ENCODE measurements at regions not wholly inside any gene's neighbourhood (a gene's known extent, or its start where the extent isn't known, plus 50 kb on each side); places are given as distances from the start of the nearest gene placed in this dataset.
"Not testable (repeated sequence)": the region's sequence is repeated elsewhere in the genome, so short reads cannot be mapped to it uniquely, and the experiment has no call there.

GRCh38 chr2:189348369-189348768, 92.9 kb upstream of the WDR75 start:
- 83% methylated on average over 1 of the region's 1 CpG for WGBS (ENCODE audit: low lambda C conversion rate, missing lambda C conversion rate)
- H3K36me3 ChIP-seq (replicated peaks; ENCODE audit: insufficient read depth, low read depth) = no peaks in the 10 kb centered on the region
- TF ChIP-seq EZH2 (IDR thresholded peaks at IDR 0.05; ENCODE audit: borderline replicate concordance) = no peak
- no peak for TF ChIP-seq EZH2phosphoT487 (IDR thresholded peaks at IDR 0.05; ENCODE audit: low read depth, severe bottlenecking, unreplicated experiment)
- TF ChIP-seq CTCF (IDR thresholded peaks at IDR 0.05; ENCODE audit: poor library complexity) = no peak
- no peak overlapping the region for H3K4me2 ChIP-seq
- no peak overlapping the region for H2AFZ ChIP-seq
- H3K27me3 ChIP-seq = no peaks in the 10 kb centered on the region
- no peaks in the 10 kb centered on the region for H3K79me2 ChIP-seq
- H4K20me1 ChIP-seq (ENCODE audit: insufficient read depth, poor library complexity, severe bottlenecking) = no peaks in the 10 kb centered on the region
- H3K4me3 ChIP-seq = no peak overlapping the region
- DNase-seq (ENCODE audit: low spot score) = no peak
- H3K9me2 ChIP-seq (replicated peaks; ENCODE audit: insufficient read depth) = no peaks in the 10 kb centered on the region
- peak overlapping the region; percentile 32 for H3K27ac ChIP-seq
- peaks cover 4% of the 10 kb centered on the region for H3K4me1 ChIP-seq (ENCODE audit: insufficient read depth)
- H3K9me3 ChIP-seq (ENCODE audit: low read depth) = no peaks in the 10 kb centered on the region

GRCh38 chr2:189350540-189351209, 90.6 kb upstream of the WDR75 start:
- Histone ChIP-seq H3K27me3 (no peaks in the 10 kb centered on the region), H3K79me2 (no peaks in the 10 kb centered on the region), H3K4me1 (ENCODE audit: insufficient read depth) (peaks cover 4% of the 10 kb centered on the region), H3K9me2 (replicated peaks; ENCODE audit: insufficient read depth) (no peaks in the 10 kb centered on the region), H3K4me2 (no peak overlapping the region), H3K9me3 (ENCODE audit: low read depth) (no peaks in the 10 kb centered on the region), H4K20me1 (ENCODE audit: insufficient read depth, poor library complexity, severe bottlenecking) (no peaks in the 10 kb centered on the region), H3K27ac (peak overlapping the region; percentile 30), H3K36me3 (replicated peaks; ENCODE audit: insufficient read depth, low read depth) (no peaks in the 10 kb centered on the region), H3K4me3 (no peak overlapping the region), H2AFZ (no peak overlapping the region)
- DNase-seq (ENCODE audit: low spot score) = peak; percentile 30
- WGBS (ENCODE audit: low lambda C conversion rate, missing lambda C conversion rate) = 16% methylated on average over 3 of the region's 3 CpGs
- TF ChIP-seq EZH2phosphoT487 (IDR thresholded peaks at IDR 0.05; ENCODE audit: low read depth, severe bottlenecking, unreplicated experiment) (no peak), CTCF (IDR thresholded peaks at IDR 0.05; ENCODE audit: poor library complexity) (no peak), EZH2 (IDR thresholded peaks at IDR 0.05; ENCODE audit: borderline replicate concordance) (no peak)

- not testable (repeated sequence) for H3K9me2 ChIP-seq (replicated peaks; ENCODE audit: insufficient read depth); H3K4me3 ChIP-seq; H2AFZ ChIP-seq; H3K4me2 ChIP-seq; H3K79me2 ChIP-seq; H3K27ac ChIP-seq; H4K20me1 ChIP-seq (ENCODE audit: insufficient read depth, poor library complexity, severe bottlenecking); DNase-seq (ENCODE audit: low spot score); H3K4me1 ChIP-seq (ENCODE audit: insufficient read depth); H3K36me3 ChIP-seq (replicated peaks; ENCODE audit: insufficient read depth, low read depth); H3K27me3 ChIP-seq; H3K9me3 ChIP-seq (ENCODE audit: low read depth)
- 92% methylated on average over 1 of the region's 1 CpG for WGBS (ENCODE audit: low lambda C conversion rate, missing lambda C conversion rate)
Measured at GRCh38 chr2:189351933-189352332, 89.3 kb upstream of the WDR75 start.

- H3K4me1 ChIP-seq (ENCODE audit: insufficient read depth); H2AFZ ChIP-seq; H3K9me2 ChIP-seq (replicated peaks; ENCODE audit: insufficient read depth); H3K9me3 ChIP-seq (ENCODE audit: low read depth); H3K79me2 ChIP-seq; H3K4me3 ChIP-seq; H3K36me3 ChIP-seq (replicated peaks; ENCODE audit: insufficient read depth, low read depth); H3K27me3 ChIP-seq; H3K4me2 ChIP-seq; H4K20me1 ChIP-seq (ENCODE audit: insufficient read depth, poor library complexity, severe bottlenecking); H3K27ac ChIP-seq; DNase-seq (ENCODE audit: low spot score): not testable (repeated sequence)
- WGBS (ENCODE audit: low lambda C conversion rate, missing lambda C conversion rate) = 80% methylated on average over 4 of the region's 4 CpGs
Measured at GRCh38 chr2:189357375-189357774, 83.9 kb upstream of the WDR75 start.
